Esophagus muscularis mucosa (tissue), 3 donors: ENCODE measurements at regions not wholly inside any gene's neighbourhood (a gene's known extent, or its start where the extent isn't known, plus 50 kb on each side); places are given as distances from the start of the nearest gene placed in this dataset.

ENCODE experiments used
- CTCF ChIP-seq, 3 experiments: fragments of 200-600 bp in 2 of 3; fragments of 450-650 bp in 1 of 3; sonication (generic) in 2 of 3; IDR thresholded peaks; one replicate each; pipeline ENCODE4 v1.5.1; 2017 to 2019; ENCODE audit warnings: antibody characterized with exemption in 3 of 3, mild to moderate bottlenecking in 2 of 3, moderate library complexity in 1 of 3
- POLR2A ChIP-seq: fragments of 450-650 bp; IDR thresholded peaks from one replicate; pipeline ENCODE4 v1.6.1; 2017; ENCODE audit warnings: antibody characterized with exemption, moderate library complexity, mild to moderate bottlenecking, low read depth
- POLR2AphosphoS5 ChIP-seq, 2 donors: sonication (generic); formaldehyde crosslinking; IDR thresholded peaks; one replicate each; pipeline ENCODE4 v1.6.1; 2017; ENCODE audit warnings: antibody characterized with exemption in 2 of 2

DNA sequence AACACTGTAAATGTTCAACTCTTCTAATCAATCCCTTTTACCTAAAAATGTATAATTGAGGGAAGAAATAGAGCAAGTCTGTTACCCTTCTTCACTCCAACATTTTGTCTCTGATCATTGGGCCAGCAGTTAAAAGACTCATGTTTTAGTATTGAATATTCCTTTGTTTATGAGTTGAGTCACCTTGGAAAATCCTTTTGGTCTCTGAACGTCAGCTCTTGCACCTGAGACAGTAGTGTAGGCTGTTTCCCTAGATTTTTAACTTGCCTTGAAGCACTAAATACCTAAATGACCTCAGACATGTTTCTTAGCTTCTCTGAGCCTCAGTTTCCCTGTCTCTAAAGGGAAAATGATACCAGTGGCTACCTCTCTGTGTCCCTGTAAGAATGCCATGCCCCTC is 184.2 kb downstream of the RFC3 start:
- no peak for TF ChIP-seq CTCF (IDR thresholded peaks at IDR 0.05)
- TF ChIP-seq POLR2AphosphoS5 (IDR thresholded peaks at IDR 0.05) = no peak
- no peak for TF ChIP-seq POLR2A
